Thyroid gland (tissue), 4 donors: ENCODE measurements at regions not wholly inside any gene's neighbourhood (a gene's known extent, or its start where the extent isn't known, plus 50 kb on each side); places are given as distances from the start of the nearest gene placed in this dataset.

Source experiments
- CTCF ChIP-seq, 6 experiments: fragments of 200-600 bp in 3 of 6; fragments of 450-650 bp in 3 of 6; sonication (generic) in 3 of 6; IDR thresholded peaks; one replicate each; pipeline ENCODE4 v1.5.1; 2016 to 2019; ENCODE audit warnings: antibody characterized with exemption in 6 of 6, mild to moderate bottlenecking in 2 of 6, inconsistent platforms in 1 of 6, moderate library complexity in 1 of 6
- POLR2A ChIP-seq, 2 donors: fragments of 450-650 bp; IDR thresholded peaks; one replicate each; pipeline ENCODE4 v1.6.1; 2017; ENCODE audit warnings: antibody characterized with exemption in 2 of 2, mild to moderate bottlenecking in 2 of 2, moderate library complexity in 1 of 2

- no peak for TF ChIP-seq CTCF (IDR thresholded peaks at IDR 0.05)
- TF ChIP-seq POLR2A (IDR thresholded peaks at IDR 0.05), result no peak
Observed at GRCh38 chr1:22260860-22261432, 118.0 kb upstream of the WNT4 start.
